ENCODE measurements at regions not wholly inside any gene's neighbourhood (a gene's known extent, or its start where the extent isn't known, plus 50 kb on each side); places are given as distances from the start of the nearest gene placed in this dataset.

GRCh38 chr13:76646946-76647345 is 239.3 kb downstream of the KCTD12 start:
- DNase-seq: no peak

- DNase-seq: no peak
Observed at GRCh38 chr13:76645632-76646031, 240.6 kb downstream of the KCTD12 start.

GRCh38 chr13:76644906-76645305 is 241.3 kb downstream of the KCTD12 start:
- no peak for DNase-seq

- DNase-seq: no peak
Observed at GRCh38 chr13:76643596-76643995, 242.6 kb downstream of the KCTD12 start.

- no peak for DNase-seq
Observed at GRCh38 chr13:76641056-76641455, 245.1 kb downstream of the KCTD12 start.

GRCh38 chr13:76638882-76639281 is 247.3 kb downstream of the KCTD12 start:
- no peak for DNase-seq

GRCh38 chr13:76638181-76638580 is 248.0 kb downstream of the KCTD12 start:
- DNase-seq: no peak

GRCh38 chr13:76637641-76638141 is 248.5 kb downstream of the KCTD12 start:
- no peak for DNase-seq

- no peak for DNase-seq
Observed at GRCh38 chr13:76636829-76637228, 249.4 kb downstream of the KCTD12 start.

- DNase-seq: no peak
Observed at GRCh38 chr13:76635232-76636230, 250.7 kb downstream of the KCTD12 start.

- no peak for DNase-seq
Observed at GRCh38 chr13:76634431-76635191, 251.6 kb downstream of the KCTD12 start.

GRCh38 chr13:76632401-76633044 is 253.7 kb downstream of the KCTD12 start:
- DNase-seq: no peak

- DNase-seq: no peak
Observed at GRCh38 chr13:76630629-76631230, 255.5 kb downstream of the KCTD12 start.

GRCh38 chr13:76622315-76623040 is 263.7 kb downstream of the KCTD12 start:
- DNase-seq: no peak

- DNase-seq: no peak
Observed at GRCh38 chr13:76621705-76622104, 264.5 kb downstream of the KCTD12 start.

GRCh38 chr13:76620036-76620435 is 266.2 kb downstream of the KCTD12 start:
- DNase-seq: no peak

- no peak for DNase-seq
Observed at GRCh38 chr13:76619631-76620030, 266.6 kb downstream of the KCTD12 start.

GRCh38 chr13:76610819-76611415 is 275.3 kb downstream of the KCTD12 start:
- no peak for DNase-seq

- no peak for DNase-seq
Observed at GRCh38 chr13:76609643-76610042, 276.6 kb downstream of the KCTD12 start.

- no peak for DNase-seq
Observed at GRCh38 chr13:76607866-76608265, 278.3 kb downstream of the KCTD12 start.

- DNase-seq: no peak
Observed at GRCh38 chr13:76600081-76600480, 286.1 kb downstream of the KCTD12 start.

- DNase-seq: no peak
Observed at GRCh38 chr13:76597868-76598267, 288.3 kb downstream of the KCTD12 start.
